HG03280 (cell line): ENCODE measurements at regions not wholly inside any gene's neighbourhood (a gene's known extent, or its start where the extent isn't known, plus 50 kb on each side); places are given as distances from the start of the nearest gene placed in this dataset.
"Not testable (repeated sequence)": the region's sequence is repeated elsewhere in the genome, so short reads cannot be mapped to it uniquely, and the experiment has no call there.

Experiments
- ATAC-seq: cut with Tn5 transposase; IDR thresholded peaks from one replicate; pipeline ENCODE4 v1.9.1; 2021; ENCODE audit warnings: mild to moderate bottlenecking, moderate library complexity; ENCODE audit not compliant: unreplicated experiment

- ATAC-seq, result no peak
These were observed 305.3 kb downstream of the LRIG3 start for GRCh38 chr12:58615047-58615446.

DNA sequence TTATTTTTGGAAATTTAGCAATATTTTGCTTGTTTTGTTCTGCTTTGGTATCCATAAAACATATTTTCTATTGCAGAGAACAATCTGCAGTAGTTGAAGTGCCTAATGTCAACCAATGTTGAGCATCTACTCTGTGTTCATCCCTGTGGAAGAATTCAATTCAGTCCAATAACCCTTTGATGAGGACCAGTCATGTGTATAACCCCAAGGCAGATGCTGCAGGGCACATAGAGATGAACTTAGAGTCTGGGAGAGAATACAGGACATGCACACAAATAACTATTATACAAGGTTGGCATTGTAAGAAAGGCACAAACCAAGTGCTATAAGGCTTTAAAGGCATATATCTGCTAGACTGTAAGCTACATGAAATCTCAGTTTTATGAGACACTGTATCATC, 304.7 kb downstream of the LRIG3 start:
- no peak for ATAC-seq

DNA sequence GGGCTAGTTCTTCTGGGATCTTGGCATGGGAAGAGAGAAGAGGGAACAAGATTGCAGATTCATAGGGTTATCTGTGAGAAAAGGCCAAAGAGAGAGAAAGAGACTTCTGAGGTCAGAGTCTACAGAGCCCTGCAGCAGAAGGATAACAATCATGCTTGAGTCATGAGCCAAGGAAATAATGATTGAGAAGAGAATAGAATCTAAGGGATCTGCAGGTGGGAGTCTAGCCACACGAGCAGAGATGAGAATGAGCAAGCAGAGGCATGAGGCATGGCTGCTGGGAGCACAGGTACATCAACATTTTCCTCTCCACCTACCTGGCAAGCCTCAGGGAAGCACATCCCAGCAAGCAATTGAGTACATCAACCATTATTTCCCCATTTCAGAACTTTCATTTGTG, 303.7 kb downstream of the LRIG3 start:
- ATAC-seq, result no peak

DNA sequence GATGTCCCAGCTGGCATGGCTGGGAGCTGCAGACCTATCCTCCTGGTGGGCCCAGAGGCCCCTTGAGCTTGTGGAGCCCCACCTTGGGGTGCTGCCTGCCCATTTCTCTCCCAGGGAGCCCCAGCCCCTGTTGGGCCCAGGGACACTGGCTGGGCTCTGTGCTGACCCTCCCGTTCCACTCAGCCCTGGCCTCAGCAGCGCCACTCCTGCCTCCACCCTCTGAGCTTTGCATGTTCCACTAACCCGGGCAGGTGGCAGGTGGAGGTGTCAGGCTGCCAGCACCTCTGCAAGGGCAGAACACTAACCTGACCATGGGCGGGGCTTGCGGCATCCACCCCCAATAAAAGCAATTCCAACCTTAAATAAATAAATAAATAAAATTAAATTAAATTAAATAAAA, 299.2 kb downstream of the LRIG3 start:
- no peak for ATAC-seq

GRCh38 chr12:58629376-58629775, 290.9 kb downstream of the LRIG3 start:
- ATAC-seq, result no peak

- no peak for ATAC-seq
These were observed 286.8 kb downstream of the LRIG3 start for GRCh38 chr12:58633479-58633878.

- ATAC-seq, result no peak
These were observed 280.9 kb downstream of the LRIG3 start for GRCh38 chr12:58639318-58639934.

DNA sequence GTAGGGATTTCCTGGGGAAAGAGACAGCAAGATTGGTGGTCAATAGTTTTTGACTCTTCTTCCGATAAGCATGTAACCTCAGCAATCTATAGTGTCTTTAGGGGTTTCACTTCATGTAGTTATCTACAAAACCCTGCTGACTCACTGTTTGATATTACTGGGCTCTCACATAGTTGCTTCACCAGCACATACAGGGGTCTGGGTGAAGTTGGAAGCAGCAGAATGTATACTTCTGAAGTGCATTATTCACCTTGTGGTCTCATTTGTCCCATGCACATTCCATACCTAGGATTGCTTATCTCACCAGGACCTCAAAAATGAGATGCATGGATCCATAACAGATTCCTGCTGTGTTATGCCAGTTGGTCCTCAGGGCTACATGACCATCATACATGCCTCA, 280.0 kb downstream of the LRIG3 start:
- no peak for ATAC-seq

DNA sequence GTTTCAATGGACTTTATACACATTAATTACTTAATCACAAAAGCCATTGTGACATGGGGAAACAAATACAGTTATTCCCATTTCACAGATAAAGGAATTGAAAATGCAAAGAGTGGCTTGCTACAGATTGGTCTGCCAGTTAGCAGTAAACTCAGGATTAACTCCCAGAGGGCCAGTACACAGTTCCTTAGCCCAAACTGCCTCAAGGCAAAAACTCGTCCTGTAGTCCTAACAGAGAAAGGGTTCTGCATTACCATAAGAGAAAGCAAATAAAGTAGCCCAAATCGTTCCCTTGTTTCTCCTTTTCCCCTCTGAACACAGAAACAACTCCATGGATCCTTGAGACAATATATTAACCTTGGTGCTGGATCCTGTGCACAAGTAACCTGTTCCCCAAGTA, 274.4 kb downstream of the LRIG3 start:
- no peak for ATAC-seq

GRCh38 chr12:58647495-58647894, 272.8 kb downstream of the LRIG3 start:
- no peak for ATAC-seq

DNA sequence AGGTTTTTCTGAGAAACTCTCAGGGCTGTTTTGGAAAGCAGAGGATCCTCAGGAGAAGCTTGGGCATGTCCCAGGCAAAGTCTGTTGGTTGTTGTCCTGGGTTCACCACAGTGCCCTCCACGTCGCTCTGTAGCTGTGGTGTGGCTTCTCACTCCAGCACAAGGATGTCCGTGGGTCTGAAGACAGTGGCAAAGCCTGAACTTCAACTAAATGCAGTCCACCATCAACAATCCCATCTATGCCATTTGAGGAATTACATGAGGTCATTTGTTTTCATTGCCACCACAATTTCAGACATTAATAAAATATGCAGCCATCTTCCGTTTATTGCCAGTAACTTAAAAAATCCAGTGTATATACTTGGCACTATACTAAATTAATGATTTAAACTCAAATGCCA, 272.1 kb downstream of the LRIG3 start:
- ATAC-seq, result no peak

DNA sequence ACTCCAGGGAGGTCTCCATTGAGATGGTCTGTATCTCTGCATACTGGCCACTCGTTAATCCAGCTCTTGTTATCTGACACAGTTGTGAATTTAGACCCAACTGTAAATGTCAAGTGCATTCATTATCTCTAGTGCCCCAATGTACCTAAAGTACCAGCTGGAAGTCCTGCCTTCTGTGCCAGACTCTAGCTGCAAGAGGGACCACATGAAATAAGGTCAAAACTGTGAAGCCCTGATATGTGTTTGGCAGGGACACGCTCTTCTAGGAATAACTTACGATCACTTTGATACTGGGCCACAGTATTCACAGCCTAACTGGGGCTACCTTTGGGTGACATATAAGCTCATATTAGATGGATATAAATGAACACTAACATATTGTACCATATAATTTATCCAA, 268.5 kb downstream of the LRIG3 start:
- no peak for ATAC-seq

DNA sequence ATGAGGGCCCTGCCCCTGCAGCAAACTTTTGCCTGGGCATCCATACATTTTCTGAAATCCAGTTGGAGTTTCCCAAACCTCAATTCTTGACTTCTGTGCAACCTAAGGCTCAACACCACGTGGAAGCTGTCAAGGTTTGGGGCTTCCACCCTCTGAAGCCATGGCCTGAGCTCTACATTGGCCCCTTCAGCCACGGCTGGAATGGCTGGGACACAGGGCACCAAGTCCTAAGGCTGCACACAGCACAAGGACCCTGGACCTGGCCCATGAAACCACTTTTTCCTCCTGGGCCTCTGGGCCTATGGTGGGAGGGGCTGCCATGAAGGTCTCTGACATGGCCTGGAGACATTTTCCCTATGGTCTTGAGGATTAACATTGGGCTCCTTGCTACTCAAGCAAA, 266.3 kb downstream of the LRIG3 start:
- ATAC-seq, result no peak

- no peak for ATAC-seq
These were observed 264.9 kb downstream of the LRIG3 start for GRCh38 chr12:58655375-58655774.

- ATAC-seq, result no peak
These were observed 263.9 kb downstream of the LRIG3 start for GRCh38 chr12:58656254-58657009.

- ATAC-seq, result no peak
These were observed 263.1 kb downstream of the LRIG3 start for GRCh38 chr12:58657190-58657589.

DNA sequence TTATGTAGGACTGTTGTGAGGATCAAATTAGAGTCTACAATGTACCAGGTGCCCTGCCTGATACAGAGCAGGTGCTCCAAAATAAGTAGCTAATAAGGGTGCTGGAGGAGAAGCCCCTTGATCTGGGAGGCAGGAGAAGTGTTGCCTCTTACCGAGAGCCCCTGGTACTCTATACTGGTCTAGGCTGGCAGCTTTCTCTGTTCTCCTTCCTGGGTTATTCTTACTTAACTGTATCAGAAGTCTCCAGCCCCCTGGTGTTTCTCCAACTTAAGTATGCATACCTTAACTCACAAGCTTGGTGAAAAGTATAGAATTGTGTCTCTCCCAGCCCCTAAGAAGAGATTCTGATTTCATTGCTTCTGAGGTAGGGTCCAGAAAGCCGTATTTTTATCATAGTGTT, 254.9 kb downstream of the LRIG3 start:
- ATAC-seq, result no peak

GRCh38 chr12:58668233-58668632, 252.1 kb downstream of the LRIG3 start:
- ATAC-seq, result no peak

- no peak for ATAC-seq
These were observed 251.4 kb downstream of the LRIG3 start for GRCh38 chr12:58668871-58669270.

DNA sequence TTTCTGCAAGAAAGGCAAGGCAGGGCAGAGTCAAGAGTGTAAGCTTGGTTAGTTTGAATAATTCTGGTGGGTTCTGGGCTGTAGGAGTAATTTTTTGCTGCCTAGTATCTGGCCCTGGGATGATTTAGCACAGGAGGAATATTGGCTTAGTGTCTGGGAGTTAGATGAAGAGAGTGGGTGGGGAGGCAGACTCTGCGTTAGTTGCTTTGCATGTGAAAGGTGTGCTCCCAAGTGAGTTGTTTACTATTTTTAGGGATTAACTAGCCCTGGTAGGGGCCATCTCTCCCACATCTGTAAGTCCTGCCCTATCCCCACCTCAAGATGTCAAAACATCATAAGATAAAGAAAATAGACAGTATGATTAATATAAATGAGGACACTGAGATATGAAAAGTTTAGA, 249.7 kb downstream of the LRIG3 start:
- ATAC-seq, result no peak

- no peak for ATAC-seq
These were observed 249.1 kb downstream of the LRIG3 start for GRCh38 chr12:58671196-58671595.

- ATAC-seq, result no peak
These were observed 247.3 kb downstream of the LRIG3 start for GRCh38 chr12:58673021-58673420.

- not testable (repeated sequence) for ATAC-seq
These were observed 242.5 kb downstream of the LRIG3 start for GRCh38 chr12:58677833-58678232.
